Adrenal gland (tissue), 9 donors: ENCODE measurements at regions not wholly inside any gene's neighbourhood (a gene's known extent, or its start where the extent isn't known, plus 50 kb on each side); places are given as distances from the start of the nearest gene placed in this dataset.

Experiments
- DNase-seq, 7 donors: peaks; one replicate each; pipeline ENCODE4 v3.0.0-alpha.2; 2019 to 2020
- H3K27ac ChIP-seq, 5 donors: fragments of 200-600 bp; sonication (generic) in 4 of 5; 1 replicate in 3 of 5; 2 replicates in 2 of 5; pipeline versions ENCODE4 v1.5.1 to v1.8.0; 2016 to 2020; ENCODE audit warnings: mild to moderate bottlenecking in 1 of 5
- H3K27me3 ChIP-seq: fragments of 200-600 bp; 2 replicates; pipeline ENCODE4 v1.8.0; 2021
- H3K36me3 ChIP-seq, 2 donors: fragments of 200-600 bp; replicated peaks in 1 of 2; 1 replicate in 1 of 2; 2 replicates in 1 of 2; pipeline versions ENCODE4 v1.5.1 to v1.8.0; 2018 to 2022
- H3K4me1 ChIP-seq, 2 donors: fragments of 200-600 bp; replicated peaks in 1 of 2; 1 replicate in 1 of 2; 2 replicates in 1 of 2; pipeline versions ENCODE4 v1.5.1 to v1.8.0; 2018 to 2021
- H3K4me3 ChIP-seq, 4 donors: fragments of 200-600 bp; sonication (generic) in 3 of 4; one replicate each; pipeline ENCODE4 v1.5.1; 2016 to 2018
- H3K9me3 ChIP-seq, 3 donors: fragments of 200-600 bp; sonication (generic) in 1 of 3; replicated peaks in 1 of 3; 1 replicate in 2 of 3; 2 replicates in 1 of 3; pipeline versions ENCODE4 v1.5.1 to v1.8.0; 2016 to 2021
- CTCF ChIP-seq, 6 experiments: fragments of 450-650 bp in 4 of 6; fragments of 200-600 bp in 2 of 6; sonication (generic) in 1 of 6; IDR thresholded peaks; 1 replicate in 5 of 6; 2 replicates in 1 of 6; pipeline versions ENCODE4 v1.5.1 to v1.8.0; 2016 to 2021; ENCODE audit warnings: antibody characterized with exemption in 6 of 6, mild to moderate bottlenecking in 2 of 6, moderate library complexity in 1 of 6
- POLR2A ChIP-seq, 2 donors: fragments of 450-650 bp; IDR thresholded peaks; one replicate each; pipeline ENCODE4 v1.6.1; 2017; ENCODE audit warnings: antibody characterized with exemption in 2 of 2, mild to moderate bottlenecking in 2 of 2, moderate library complexity in 1 of 2
- WGBS, 4 donors: extraction: QIAGEN DNeasy Blood & Tissue Kit in 2 of 4; methylation state at CpG; one replicate each; pipeline versions ENCODE4 v1.1.5 to v1.1.7; 2013 to 2017; 5-methylcytosine and 5-hydroxymethylcytosine counted together
- intact Hi-C, 2 donors: fragments of 100-400 bp; cut with DNase I; formaldehyde crosslinking; loops; one replicate each; pipeline versions ENCODE4 v1.14.1 to v1.15.0; 2022 to 2023
- donor health status: healthy with polysubstance abuse.
- donor health status: Bipolar disorder and iron deficiency.
- donor health status: DM: yes; HTN: yes; CAD: no.
- donor health status: DM: no; HTN: no; CAD: no.
- donor health status: DM: no; HTN: no; CAD: no.

DNA sequence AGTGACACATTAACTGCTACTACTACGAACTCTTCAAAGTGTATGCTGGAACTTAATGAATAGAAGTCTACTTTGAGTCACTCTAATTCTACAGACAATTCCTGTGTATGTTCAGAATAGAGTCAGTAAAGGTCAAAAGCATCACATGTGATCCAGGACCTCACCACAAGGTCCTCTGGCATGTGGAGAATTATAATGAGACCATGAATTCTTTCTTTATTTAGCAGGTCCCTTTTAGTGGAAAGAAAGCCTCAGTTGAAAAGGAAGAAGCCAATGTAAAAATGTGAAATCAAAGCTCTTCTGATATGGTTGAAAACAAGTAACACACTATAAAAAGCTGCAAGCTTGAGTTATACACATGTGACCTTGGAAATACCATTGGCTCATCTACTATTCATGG lies 1612.1 kb upstream of the GOT2 start:
- H3K36me3 ChIP-seq = no peaks in the 10 kb centered on the region
- no peak overlapping the region for H3K4me3 ChIP-seq
- 70 to 90% (median 75%) methylated on average over 1 of the region's 1 CpG for WGBS, 4 donors
- TF ChIP-seq CTCF (IDR thresholded peaks at IDR 0.05) (no peak), POLR2A (IDR thresholded peaks at IDR 0.05) (no peak)
- no peaks in the 10 kb centered on the region for H3K9me3 ChIP-seq
- no peak overlapping the region for H3K27ac ChIP-seq
- DNase-seq = no peak
- no peaks in the 10 kb centered on the region for H3K27me3 ChIP-seq
- intact Hi-C loops = no loop called here
- H3K4me1 ChIP-seq = no peaks in the 10 kb centered on the region

GRCh38 chr16:60337671-60338070 lies 1603.6 kb upstream of the GOT2 start:
- H3K27ac ChIP-seq = no peak overlapping the region
- no peaks in the 10 kb centered on the region for H3K4me1 ChIP-seq
- intact Hi-C loops = no loop called here
- H3K27me3 ChIP-seq = no peaks in the 10 kb centered on the region
- no peaks in the 10 kb centered on the region for H3K9me3 ChIP-seq
- no peak overlapping the region for H3K4me3 ChIP-seq
- H3K36me3 ChIP-seq = no peaks in the 10 kb centered on the region
- TF ChIP-seq CTCF (IDR thresholded peaks at IDR 0.05) (no peak), POLR2A (IDR thresholded peaks at IDR 0.05) (no peak)
- DNase-seq = no peak
- 66 to 78% (median 73%) methylated on average over 4 of the region's 4 CpGs for WGBS, 4 donors

- Histone ChIP-seq H3K27ac (no peak overlapping the region), H3K9me3 (no peaks in the 10 kb centered on the region), H3K4me3 (no peak overlapping the region), H3K36me3 (no peaks in the 10 kb centered on the region), H3K27me3 (no peaks in the 10 kb centered on the region), H3K4me1 (no peaks in the 10 kb centered on the region)
- no peak for DNase-seq
- no peak for TF ChIP-seq POLR2A (IDR thresholded peaks at IDR 0.05)
- TF ChIP-seq CTCF (IDR thresholded peaks at IDR 0.05) = no peak
- intact Hi-C loops = no loop called here
- WGBS, 4 donors = 44 to 47% (median 46%) methylated on average over 2 of the region's 2 CpGs
These were observed 1597.1 kb upstream of the GOT2 start for GRCh38 chr16:60331168-60331567.

GRCh38 chr16:60329108-60329507 lies 1595.0 kb upstream of the GOT2 start:
- Histone ChIP-seq H3K4me3 (no peak overlapping the region), H3K27ac (no peak overlapping the region), H3K27me3 (no peaks in the 10 kb centered on the region), H3K36me3 (no peaks in the 10 kb centered on the region), H3K4me1 (no peaks in the 10 kb centered on the region), H3K9me3 (no peaks in the 10 kb centered on the region)
- DNase-seq = no peak
- WGBS, 4 donors = 65 to 78% (median 68%) methylated on average over 2 of the region's 2 CpGs
- no peak for TF ChIP-seq POLR2A (IDR thresholded peaks at IDR 0.05)
- TF ChIP-seq CTCF (IDR thresholded peaks at IDR 0.05) = no peak
- intact Hi-C loops = no loop called here
